Inflammatory macrophage treated with lipopolysaccharide for 1 hour (primary cell): ENCODE measurements at regions not wholly inside any gene's neighbourhood (a gene's known extent, or its start where the extent isn't known, plus 50 kb on each side); places are given as distances from the start of the nearest gene placed in this dataset.

Experiments used
- DNase-seq, 2 donors: peaks; one replicate each; pipeline ENCODE4 v3.0.0-alpha.2; 2020 to 2022

- DNase-seq: no peak
Measured at GRCh38 chr9:29796291-29796952, 2223.1 kb upstream of the C9orf72 start.

- no peak for DNase-seq
Measured at GRCh38 chr9:29798599-29798998, 2225.3 kb upstream of the C9orf72 start.

- no peak for DNase-seq
Measured at GRCh38 chr9:29799227-29799626, 2225.9 kb upstream of the C9orf72 start.

GRCh38 chr9:29800821-29801220 lies 2227.5 kb upstream of the C9orf72 start:
- DNase-seq: no peak

GRCh38 chr9:29802454-29802853 lies 2229.2 kb upstream of the C9orf72 start:
- DNase-seq: no peak

- DNase-seq: no peak
Measured at GRCh38 chr9:29806937-29807618, 2233.8 kb upstream of the C9orf72 start.

GRCh38 chr9:29816954-29817703 lies 2243.8 kb upstream of the C9orf72 start:
- no peak for DNase-seq

- no peak for DNase-seq
Measured at GRCh38 chr9:29822458-29822857, 2249.2 kb upstream of the C9orf72 start.

- no peak for DNase-seq
Measured at GRCh38 chr9:29826421-29826820, 2253.1 kb upstream of the C9orf72 start.

GRCh38 chr9:29830821-29831220 lies 2257.5 kb upstream of the C9orf72 start:
- DNase-seq: no peak

GRCh38 chr9:29838491-29839020 lies 2265.3 kb upstream of the C9orf72 start:
- no peak for DNase-seq

GRCh38 chr9:29844251-29844650 lies 2271.0 kb upstream of the C9orf72 start:
- no peak for DNase-seq

- no peak for DNase-seq
Measured at GRCh38 chr9:29850664-29851063, 2277.4 kb upstream of the C9orf72 start.

- no peak for DNase-seq
Measured at GRCh38 chr9:29861803-29862202, 2288.5 kb upstream of the C9orf72 start.

GRCh38 chr9:29865764-29866313 lies 2292.6 kb upstream of the C9orf72 start:
- DNase-seq: no peak

- no peak for DNase-seq
Measured at GRCh38 chr9:29866556-29866955, 2293.3 kb upstream of the C9orf72 start.

GRCh38 chr9:29873579-29873978 lies 2300.3 kb upstream of the C9orf72 start:
- no peak for DNase-seq

- no peak for DNase-seq
Measured at GRCh38 chr9:29875547-29875946, 2302.3 kb upstream of the C9orf72 start.

GRCh38 chr9:29882767-29883166 lies 2309.5 kb upstream of the C9orf72 start:
- DNase-seq: no peak

- no peak for DNase-seq
Measured at GRCh38 chr9:29906065-29906464, 2332.8 kb upstream of the C9orf72 start.

GRCh38 chr9:29928072-29928471 lies 2354.8 kb upstream of the C9orf72 start:
- no peak for DNase-seq

GRCh38 chr9:29939559-29939958 lies 2366.3 kb upstream of the C9orf72 start:
- no peak for DNase-seq

- DNase-seq: no peak
Measured at GRCh38 chr9:29945012-29945411, 2371.7 kb upstream of the C9orf72 start.
